ENCODE measurements at regions not wholly inside any gene's neighbourhood (a gene's known extent, or its start where the extent isn't known, plus 50 kb on each side); places are given as distances from the start of the nearest gene placed in this dataset.

GRCh38 chr7:53415816-53416215 lies 380.4 kb downstream of the POM121L12 start:
- TF ChIP-seq CTCF (IDR thresholded peaks at IDR 0.05; ENCODE audit: insufficient read depth, low read length) (no peak), POLR2AphosphoS5 (IDR thresholded peaks at IDR 0.05; ENCODE audit: low read depth) (no peak), GABPA (IDR thresholded peaks at IDR 0.05; ENCODE audit: low read depth) (no peak), REST (IDR thresholded peaks at IDR 0.05; ENCODE audit: insufficient replicate concordance, low read depth) (no peak)

Measured in HL-60 (cell line).